Adrenal gland (tissue), 9 donors: ENCODE measurements at regions not wholly inside any gene's neighbourhood (a gene's known extent, or its start where the extent isn't known, plus 50 kb on each side); places are given as distances from the start of the nearest gene placed in this dataset.

ENCODE experiments used
- DNase-seq, 7 donors: peaks; one replicate each; pipeline ENCODE4 v3.0.0-alpha.2; 2019 to 2020
- H3K27ac ChIP-seq, 5 donors: fragments of 200-600 bp; sonication (generic) in 4 of 5; 1 replicate in 3 of 5; 2 replicates in 2 of 5; pipeline versions ENCODE4 v1.5.1 to v1.8.0; 2016 to 2020; ENCODE audit warnings: mild to moderate bottlenecking in 1 of 5
- H3K27me3 ChIP-seq: fragments of 200-600 bp; 2 replicates; pipeline ENCODE4 v1.8.0; 2021
- H3K36me3 ChIP-seq, 2 donors: fragments of 200-600 bp; replicated peaks in 1 of 2; 1 replicate in 1 of 2; 2 replicates in 1 of 2; pipeline versions ENCODE4 v1.5.1 to v1.8.0; 2018 to 2022
- H3K4me1 ChIP-seq, 2 donors: fragments of 200-600 bp; replicated peaks in 1 of 2; 1 replicate in 1 of 2; 2 replicates in 1 of 2; pipeline versions ENCODE4 v1.5.1 to v1.8.0; 2018 to 2021
- H3K4me3 ChIP-seq, 4 donors: fragments of 200-600 bp; sonication (generic) in 3 of 4; one replicate each; pipeline ENCODE4 v1.5.1; 2016 to 2018
- H3K9me3 ChIP-seq, 3 donors: fragments of 200-600 bp; sonication (generic) in 1 of 3; replicated peaks in 1 of 3; 1 replicate in 2 of 3; 2 replicates in 1 of 3; pipeline versions ENCODE4 v1.5.1 to v1.8.0; 2016 to 2021
- POLR2A ChIP-seq, 2 donors: fragments of 450-650 bp; IDR thresholded peaks; one replicate each; pipeline ENCODE4 v1.6.1; 2017; ENCODE audit warnings: antibody characterized with exemption in 2 of 2, mild to moderate bottlenecking in 2 of 2, moderate library complexity in 1 of 2
- WGBS, 4 donors: extraction: QIAGEN DNeasy Blood & Tissue Kit in 2 of 4; methylation state at CpG; one replicate each; pipeline versions ENCODE4 v1.1.5 to v1.1.7; 2013 to 2017; 5-methylcytosine and 5-hydroxymethylcytosine counted together
- intact Hi-C, 2 donors: fragments of 100-400 bp; cut with DNase I; formaldehyde crosslinking; loops; one replicate each; pipeline versions ENCODE4 v1.14.1 to v1.15.0; 2022 to 2023
- TF ChIP-seq, protein P1 (sequence below), 6 experiments: fragments of 450-650 bp in 4 of 6; fragments of 200-600 bp in 2 of 6; sonication (generic) in 1 of 6; IDR thresholded peaks; 1 replicate in 5 of 6; 2 replicates in 1 of 6; pipeline versions ENCODE4 v1.5.1 to v1.8.0; 2016 to 2021; ENCODE audit warnings: antibody characterized with exemption in 6 of 6, mild to moderate bottlenecking in 2 of 6, moderate library complexity in 1 of 6
- donor health status: healthy with polysubstance abuse.
- donor health status: Bipolar disorder and iron deficiency.
- donor health status: DM: yes; HTN: yes; CAD: no.
- donor health status: DM: no; HTN: no; CAD: no.
- donor health status: DM: no; HTN: no; CAD: no.

DNA sequence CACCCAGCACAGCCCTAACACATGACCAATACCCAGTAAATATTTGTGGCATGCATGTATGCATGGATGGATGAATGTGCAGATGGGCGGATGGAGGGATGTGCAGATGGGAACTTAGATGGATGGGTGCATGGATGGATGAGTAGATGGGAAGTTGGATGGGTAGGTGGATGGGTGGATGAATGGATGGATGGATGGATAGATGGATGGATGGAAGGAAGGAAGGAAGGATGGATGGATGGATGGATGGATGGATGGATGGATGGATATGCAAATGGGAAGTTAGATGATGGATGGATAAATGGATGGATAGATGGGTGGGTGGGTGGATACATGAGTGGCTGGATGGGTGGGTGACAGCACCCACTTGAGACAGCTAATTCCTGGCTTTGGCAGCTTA is 193.2 kb upstream of the TNRC6C start:
- TF ChIP-seq, protein P1, sequence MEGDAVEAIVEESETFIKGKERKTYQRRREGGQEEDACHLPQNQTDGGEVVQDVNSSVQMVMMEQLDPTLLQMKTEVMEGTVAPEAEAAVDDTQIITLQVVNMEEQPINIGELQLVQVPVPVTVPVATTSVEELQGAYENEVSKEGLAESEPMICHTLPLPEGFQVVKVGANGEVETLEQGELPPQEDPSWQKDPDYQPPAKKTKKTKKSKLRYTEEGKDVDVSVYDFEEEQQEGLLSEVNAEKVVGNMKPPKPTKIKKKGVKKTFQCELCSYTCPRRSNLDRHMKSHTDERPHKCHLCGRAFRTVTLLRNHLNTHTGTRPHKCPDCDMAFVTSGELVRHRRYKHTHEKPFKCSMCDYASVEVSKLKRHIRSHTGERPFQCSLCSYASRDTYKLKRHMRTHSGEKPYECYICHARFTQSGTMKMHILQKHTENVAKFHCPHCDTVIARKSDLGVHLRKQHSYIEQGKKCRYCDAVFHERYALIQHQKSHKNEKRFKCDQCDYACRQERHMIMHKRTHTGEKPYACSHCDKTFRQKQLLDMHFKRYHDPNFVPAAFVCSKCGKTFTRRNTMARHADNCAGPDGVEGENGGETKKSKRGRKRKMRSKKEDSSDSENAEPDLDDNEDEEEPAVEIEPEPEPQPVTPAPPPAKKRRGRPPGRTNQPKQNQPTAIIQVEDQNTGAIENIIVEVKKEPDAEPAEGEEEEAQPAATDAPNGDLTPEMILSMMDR (IDR thresholded peaks at IDR 0.05): no peak
- TF ChIP-seq POLR2A (IDR thresholded peaks at IDR 0.05): no peak
- WGBS, 4 donors: 89 to 100% (median 91%) methylated on average over 1 of the region's 1 CpG
- Histone ChIP-seq H3K4me1 (no peaks in the 10 kb centered on the region), H3K27me3 (no peaks in the 10 kb centered on the region), H3K36me3 (no peaks in the 10 kb centered on the region), H3K4me3 (no peak overlapping the region), H3K27ac (no peak overlapping the region), H3K9me3 (no peaks in the 10 kb centered on the region)
- DNase-seq: no peak
- intact Hi-C loops: no loop called here

DNA sequence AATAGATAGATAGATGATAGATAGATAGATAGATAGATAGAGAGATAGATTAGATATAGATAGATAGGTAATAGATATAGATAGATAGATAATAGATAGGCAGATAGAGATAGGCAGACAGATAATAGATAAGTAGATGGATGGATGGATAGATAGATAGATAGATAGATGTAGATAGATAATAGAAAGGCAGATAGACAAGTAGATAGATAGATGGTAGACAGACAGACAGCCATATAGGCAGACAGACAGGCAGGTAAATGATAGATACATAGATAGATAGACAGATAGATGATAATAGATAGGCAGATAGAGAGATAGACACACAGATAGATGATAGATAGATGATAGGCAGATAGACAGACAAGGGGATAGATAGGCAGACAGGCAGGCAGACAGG is 191.4 kb upstream of the TNRC6C start:
- intact Hi-C loops: no loop called here
- no peaks in the 10 kb centered on the region for H3K36me3 ChIP-seq
- no peak for DNase-seq
- no peaks in the 10 kb centered on the region for H3K9me3 ChIP-seq
- no peak overlapping the region for H3K4me3 ChIP-seq
- H3K27me3 ChIP-seq: no peaks in the 10 kb centered on the region
- H3K27ac ChIP-seq: no peak overlapping the region
- no peak for TF ChIP-seq POLR2A (IDR thresholded peaks at IDR 0.05)
- TF ChIP-seq, protein P1 (IDR thresholded peaks at IDR 0.05): no peak
- H3K4me1 ChIP-seq: no peaks in the 10 kb centered on the region

- no peak overlapping the region for H3K4me3 ChIP-seq
- intact Hi-C loops: no loop called here
- no peaks in the 10 kb centered on the region for H3K36me3 ChIP-seq
- no peaks in the 10 kb centered on the region for H3K27me3 ChIP-seq
- WGBS, 4 donors: 69 to 76% (median 71%) methylated on average over 10 to 14 of the region's 14 CpGs
- no peak overlapping the region for H3K27ac ChIP-seq
- no peak for DNase-seq
- H3K4me1 ChIP-seq: no peaks in the 10 kb centered on the region
- no peaks in the 10 kb centered on the region for H3K9me3 ChIP-seq
- TF ChIP-seq, protein P1 (IDR thresholded peaks at IDR 0.05): no peak
- no peak for TF ChIP-seq POLR2A (IDR thresholded peaks at IDR 0.05)
Observed at GRCh38 chr17:77768248-77768852, 190.2 kb upstream of the TNRC6C start.

GRCh38 chr17:77769215-77769614 is 189.3 kb upstream of the TNRC6C start:
- no peak for DNase-seq
- H3K4me1 ChIP-seq: no peaks in the 10 kb centered on the region
- intact Hi-C loops: no loop called here
- TF ChIP-seq POLR2A (IDR thresholded peaks at IDR 0.05): no peak
- TF ChIP-seq, protein P1 (IDR thresholded peaks at IDR 0.05): no peak
- H3K27me3 ChIP-seq: no peaks in the 10 kb centered on the region
- 72 to 90% (median 79%) methylated on average over 7 of the region's 7 CpGs for WGBS, 4 donors
- H3K4me3 ChIP-seq: no peak overlapping the region
- no peaks in the 10 kb centered on the region for H3K9me3 ChIP-seq
- no peak overlapping the region for H3K27ac ChIP-seq
- no peaks in the 10 kb centered on the region for H3K36me3 ChIP-seq
